M059J (cell line): ENCODE measurements at regions not wholly inside any gene's neighbourhood (a gene's known extent, or its start where the extent isn't known, plus 50 kb on each side); places are given as distances from the start of the nearest gene placed in this dataset.
A peak's percentile ranks its signal among the peaks of the same experiment; 100 is the strongest.
"Not testable (repeated sequence)": the region's sequence is repeated elsewhere in the genome, so short reads cannot be mapped to it uniquely, and the experiment has no call there.

Source experiments
- DNase-seq: peaks from one replicate; pipeline ENCODE4 v3.0.0-alpha.2; 2012; ENCODE audit warnings: low read depth

- no peak for DNase-seq
Measured at GRCh38 chrX:143455046-143455445, 62.2 kb downstream of the SPANXN3 start.

- no peak for DNase-seq
Measured at GRCh38 chrX:143437439-143437838, 79.8 kb downstream of the SPANXN3 start.

DNA sequence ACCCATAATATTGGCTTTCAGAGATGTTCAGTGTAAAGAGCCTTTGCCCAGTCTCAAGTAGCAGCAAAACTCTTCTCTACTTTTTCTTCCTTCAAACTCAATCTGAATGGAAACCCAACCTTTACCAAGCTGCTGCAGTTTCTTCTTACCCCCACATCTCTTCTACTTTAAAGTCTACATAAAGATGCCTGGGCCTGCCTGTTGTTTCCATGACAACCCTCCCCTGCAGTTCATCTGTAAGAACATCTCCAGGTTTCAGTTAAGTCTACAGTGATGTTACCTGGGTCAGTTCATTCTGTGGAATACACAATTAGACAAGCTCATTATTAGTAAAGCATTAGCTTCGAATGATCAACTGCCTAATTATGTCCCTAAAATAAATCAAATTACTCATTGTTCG is 81.4 kb downstream of the SPANXN3 start:
- no peak for DNase-seq

- DNase-seq, result no peak
Measured at GRCh38 chrX:143429811-143430210, 87.5 kb downstream of the SPANXN3 start.

- peak; percentile 0 for DNase-seq
Measured at GRCh38 chrX:143429131-143429530, 88.1 kb downstream of the SPANXN3 start.

GRCh38 chrX:143401160-143401559 is 116.1 kb downstream of the SPANXN3 start:
- DNase-seq, result no peak

DNA sequence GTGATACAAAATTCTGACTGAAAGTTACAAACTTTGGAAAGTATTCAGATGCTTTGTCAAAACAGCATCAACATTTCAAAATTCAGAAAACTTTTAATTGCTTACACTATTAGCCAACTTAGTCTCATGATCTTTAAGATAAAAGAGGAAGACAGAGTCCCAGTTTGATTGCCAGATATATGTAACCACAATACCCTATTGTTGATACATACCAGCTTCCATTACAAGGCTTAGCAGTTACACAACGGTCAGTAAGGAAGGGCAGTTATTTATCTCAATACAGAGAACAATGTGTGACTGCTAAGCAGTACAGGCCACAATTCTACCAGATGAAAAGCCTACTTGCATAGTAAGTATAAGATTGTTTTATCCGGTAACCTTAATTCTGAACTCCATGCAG is 138.4 kb downstream of the SPANXN3 start:
- DNase-seq, result no peak

DNA sequence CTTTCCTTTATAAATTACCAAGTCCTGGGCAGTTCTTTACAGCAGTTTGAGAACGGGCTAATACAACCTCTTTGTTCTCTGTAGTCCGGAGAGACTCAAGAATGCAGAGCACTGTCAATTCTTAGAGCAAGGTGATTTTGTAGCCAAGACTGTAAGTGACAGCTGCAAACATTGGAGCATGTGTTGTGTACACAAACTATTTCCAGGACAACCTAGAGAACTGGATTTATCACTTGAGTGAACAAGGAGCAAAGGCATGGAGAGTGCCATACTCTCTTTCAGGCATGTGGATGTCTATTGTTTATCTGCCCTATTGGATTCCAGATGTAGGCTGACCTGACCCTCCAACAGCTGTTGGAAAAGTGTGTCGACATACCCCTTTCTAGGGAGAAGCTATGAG is 153.9 kb downstream of the SPANXN3 start:
- no peak for DNase-seq

GRCh38 chrX:143340190-143340589 is 177.1 kb downstream of the SPANXN3 start:
- no peak for DNase-seq

- DNase-seq, result no peak
Measured at GRCh38 chrX:143336261-143336660, 181.0 kb downstream of the SPANXN3 start.

DNA sequence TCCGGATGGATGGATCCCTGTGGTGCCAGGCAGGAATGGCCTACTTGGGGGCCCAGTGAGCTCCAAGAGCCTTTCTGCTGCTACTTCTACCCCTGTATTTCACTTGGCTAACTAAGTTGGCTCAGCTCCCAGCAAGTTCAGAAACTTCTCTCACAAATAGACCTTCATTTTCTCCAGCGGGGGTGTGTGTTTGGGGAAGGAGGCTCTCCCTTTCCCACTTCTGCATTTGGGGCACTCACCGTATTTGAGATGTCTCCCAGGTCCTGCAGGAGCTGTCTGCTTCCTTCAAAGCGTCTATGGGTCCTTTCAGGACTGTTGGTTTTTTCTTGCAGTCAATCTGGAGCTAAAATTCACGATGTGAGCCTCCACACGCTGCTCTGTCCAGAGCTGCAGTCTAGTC is 197.7 kb downstream of the SPANXN3 start:
- no peak for DNase-seq

DNA sequence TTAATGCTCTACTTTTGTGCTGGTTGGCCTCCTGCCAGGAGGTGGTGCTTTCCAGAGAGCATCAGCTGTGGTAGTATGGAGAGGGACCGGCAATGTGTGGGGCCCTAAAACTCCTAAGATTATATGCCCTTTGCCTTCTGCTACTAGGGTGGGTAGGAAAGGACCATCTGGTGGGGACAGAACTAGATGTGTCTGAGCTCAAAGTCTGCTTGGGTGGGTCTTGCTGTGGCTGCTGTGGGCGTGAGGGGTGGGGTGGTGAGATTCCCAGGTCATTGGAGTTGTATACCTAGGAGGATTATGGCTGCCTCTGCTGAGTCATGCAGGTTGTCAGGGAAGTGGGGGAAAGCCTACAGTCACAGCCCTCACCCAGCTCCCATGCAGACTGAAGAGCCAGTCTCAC is 198.4 kb downstream of the SPANXN3 start:
- DNase-seq, result not testable (repeated sequence)

DNA sequence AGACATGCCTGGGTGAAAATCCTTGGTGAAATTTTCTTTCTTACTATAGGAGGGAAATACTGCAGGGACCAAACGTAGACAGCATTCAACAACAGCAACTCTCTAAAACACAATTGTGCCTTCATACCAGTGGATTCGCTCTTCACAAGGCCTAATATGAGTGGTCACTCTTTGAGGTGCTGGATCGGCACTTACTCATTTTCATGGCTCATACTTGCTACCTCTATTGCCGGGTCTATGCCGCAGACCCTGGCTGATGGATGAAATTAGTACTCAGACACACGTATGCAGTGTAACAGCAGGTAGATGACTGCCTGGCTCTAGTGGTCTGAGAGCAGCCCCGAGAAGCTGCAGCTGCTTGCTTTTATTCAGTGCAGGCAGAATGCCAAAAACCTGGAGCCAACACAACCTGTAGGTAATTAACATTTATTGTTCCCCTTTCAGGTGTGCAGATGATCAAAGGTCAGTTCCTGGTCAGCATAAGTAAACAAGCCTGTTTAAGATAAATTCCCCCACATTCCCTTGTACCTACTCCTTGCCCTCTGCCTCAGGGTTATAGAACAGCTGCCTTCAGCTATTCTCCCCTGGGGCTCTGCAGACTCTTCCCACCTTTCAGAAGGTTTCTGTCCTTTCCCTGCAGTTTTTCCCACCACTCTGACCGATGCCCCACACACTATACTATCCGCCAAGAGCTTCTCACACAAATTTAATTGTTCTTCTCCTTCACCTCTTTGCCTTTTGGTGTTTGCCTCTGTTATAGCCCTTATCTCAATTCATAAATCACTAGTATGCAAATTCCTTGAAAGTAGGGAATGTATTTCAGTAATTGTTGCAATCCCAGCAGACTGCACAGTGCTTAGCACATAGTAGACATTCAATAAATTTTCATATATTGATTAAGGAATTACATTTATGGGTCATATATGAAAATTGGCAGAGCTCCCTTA is 210.0 kb downstream of the SPANXN3 start:
- DNase-seq, result no peak

- no peak for DNase-seq
Measured at GRCh38 chrX:143304518-143304917, 212.8 kb downstream of the SPANXN3 start.

DNA sequence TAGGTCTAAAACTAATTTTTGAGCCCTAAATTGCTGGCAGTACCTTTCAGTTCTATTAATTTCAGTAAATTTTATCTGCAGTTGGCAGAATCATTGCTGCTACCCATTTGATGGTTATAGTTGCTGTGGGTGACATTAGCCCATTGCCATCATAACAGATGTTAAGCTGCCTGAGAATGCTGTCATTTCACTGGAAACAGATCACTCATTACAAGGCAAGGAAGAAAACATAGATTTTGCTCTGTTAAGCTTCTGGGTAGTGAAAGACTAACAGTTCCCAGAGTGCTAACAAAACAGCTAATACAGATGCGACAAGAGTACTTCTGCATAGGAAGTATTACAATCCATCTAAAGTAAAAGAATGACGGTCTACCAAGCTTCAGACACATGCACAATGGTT is 213.2 kb downstream of the SPANXN3 start:
- no peak for DNase-seq

DNA sequence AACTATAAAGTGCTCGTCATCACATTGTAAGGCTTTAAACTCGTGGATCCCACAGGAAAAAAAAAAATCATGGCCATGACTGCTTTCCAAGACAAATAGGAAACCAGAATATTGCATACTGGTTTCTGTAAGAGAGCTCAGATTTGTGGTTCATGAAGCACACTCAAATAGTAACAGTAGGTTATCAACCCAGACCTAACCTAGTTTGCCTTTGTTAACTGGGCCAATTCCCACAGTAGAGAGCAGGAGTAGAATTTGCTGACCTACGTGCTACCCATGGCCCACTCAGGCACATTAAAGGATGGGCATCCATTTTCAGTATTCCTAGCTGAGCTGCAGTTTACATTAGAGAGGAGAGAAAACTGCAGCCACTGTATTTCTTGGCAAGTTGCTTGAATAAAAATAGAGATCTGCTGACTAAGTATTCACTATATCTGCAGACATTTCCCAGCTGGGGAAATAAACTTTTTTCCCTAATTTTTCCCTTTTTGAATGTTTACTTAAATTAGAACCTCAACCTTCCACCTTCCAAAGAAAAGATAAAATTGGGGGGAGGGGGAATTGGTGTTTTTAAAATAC is 218.5 kb downstream of the SPANXN3 start:
- DNase-seq, result no peak

GRCh38 chrX:143296521-143296920 is 220.8 kb downstream of the SPANXN3 start:
- no peak for DNase-seq

DNA sequence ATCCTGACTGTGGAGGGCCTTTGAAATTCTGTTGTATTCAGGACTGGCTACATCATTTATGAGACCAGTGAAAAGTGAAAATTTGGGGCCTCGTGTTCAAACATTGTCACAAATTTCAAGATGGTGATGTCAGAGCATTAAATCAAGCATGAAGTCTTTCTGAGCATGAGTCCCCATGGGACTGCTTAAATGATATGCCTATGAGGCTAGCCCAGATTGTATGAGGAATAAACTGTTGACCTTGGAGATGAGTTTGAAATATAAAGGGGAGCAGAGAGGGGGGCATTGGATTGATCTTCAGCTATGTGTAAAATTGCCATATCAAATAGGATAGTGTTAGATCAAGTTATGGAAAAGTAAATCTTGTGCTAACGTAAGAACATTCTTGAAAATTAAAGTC is 230.0 kb downstream of the SPANXN3 start:
- DNase-seq, result no peak

GRCh38 chrX:143270317-143270716 is 244.6 kb downstream of the SPANXN4 start:
- DNase-seq, result no peak

DNA sequence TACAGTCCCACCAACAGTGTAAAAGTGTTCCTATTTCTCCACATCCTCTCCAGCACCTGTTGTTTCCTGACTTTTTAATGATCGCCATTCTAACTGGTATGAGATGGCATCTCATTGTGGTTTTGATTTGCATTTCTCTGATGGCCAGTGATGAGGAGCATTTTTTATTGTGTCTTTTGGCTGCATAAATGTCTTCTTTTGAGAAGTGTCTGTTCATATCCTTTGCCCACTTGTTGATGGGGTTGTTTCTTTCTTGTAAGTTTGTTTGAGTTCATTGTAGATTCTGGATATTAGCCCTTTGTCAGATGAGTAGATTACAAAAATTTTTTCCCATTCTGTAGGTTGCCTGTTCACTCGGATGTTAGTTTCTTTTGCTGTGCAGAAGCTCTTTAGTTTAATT is 218.9 kb downstream of the SPANXN4 start:
- DNase-seq, result not testable (repeated sequence)

DNA sequence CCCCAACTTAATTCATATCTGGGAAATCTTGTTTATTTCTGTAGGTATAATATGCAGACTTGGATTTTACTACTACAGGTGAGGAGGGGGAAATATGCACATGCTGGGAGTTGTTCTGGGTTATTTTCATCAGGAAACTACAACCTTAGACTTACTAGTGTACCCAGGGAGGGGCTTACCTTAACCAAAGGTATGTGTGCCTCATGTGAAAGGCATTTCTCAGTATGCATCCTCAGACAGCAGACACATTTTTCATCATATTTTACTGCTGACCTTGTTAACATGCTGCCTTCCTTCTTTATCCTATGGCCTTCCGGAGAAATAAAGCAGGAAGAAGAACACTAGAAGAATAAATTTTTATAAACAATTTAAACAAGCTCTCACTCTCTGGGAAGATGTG is 214.9 kb downstream of the SPANXN4 start:
- no peak for DNase-seq

GRCh38 chrX:143231492-143231891 is 205.8 kb downstream of the SPANXN4 start:
- DNase-seq, result no peak

DNA sequence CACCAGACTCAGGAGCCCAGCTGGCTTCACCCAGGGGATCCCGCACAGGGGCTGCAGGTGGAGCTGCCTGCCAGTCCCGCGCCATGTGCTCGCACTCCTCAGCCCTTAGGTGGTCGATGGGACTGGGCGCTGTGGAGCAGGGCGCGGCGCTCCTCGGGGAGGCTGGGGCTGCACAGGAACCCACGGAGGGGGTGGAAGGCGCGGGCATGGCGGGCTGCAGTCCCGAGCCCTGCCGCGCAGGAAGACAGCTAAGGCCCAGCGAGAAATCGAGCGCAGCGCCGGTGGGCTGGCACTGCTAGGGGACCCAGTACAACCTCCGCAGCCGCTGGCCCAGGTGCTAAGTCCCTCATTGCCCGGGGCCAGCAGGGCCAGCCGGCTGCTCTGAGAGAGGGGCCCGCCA is 202.9 kb downstream of the SPANXN4 start:
- DNase-seq, result not testable (repeated sequence)
